LNCaP clone FGC (cell line): ENCODE measurements at regions not wholly inside any gene's neighbourhood (a gene's known extent, or its start where the extent isn't known, plus 50 kb on each side); places are given as distances from the start of the nearest gene placed in this dataset.
"Not testable (repeated sequence)": the region's sequence is repeated elsewhere in the genome, so short reads cannot be mapped to it uniquely, and the experiment has no call there.

Source experiments
- DNase-seq: peaks from one replicate; pipeline ENCODE4 v3.0.0-alpha.2; 2011; ENCODE audit warnings: low read depth
- H3K4me3 ChIP-seq: 2 replicates; pipeline ENCODE4 v1.5.1; 2011; ENCODE audit warnings: mild to moderate bottlenecking, low read depth, low read length, control low read depth
- CTCF ChIP-seq: IDR thresholded peaks from 2 replicates; pipeline ENCODE4 v1.5.1; 2012; ENCODE audit warnings: mild to moderate bottlenecking; ENCODE audit not compliant: control insufficient read depth, insufficient read depth; ENCODE audit errors: extremely low read depth

GRCh38 chrX:88991583-88992132, 244.6 kb downstream of the CPXCR1 start:
- no peak overlapping the region for H3K4me3 ChIP-seq
- no peak for TF ChIP-seq CTCF
- no peak for DNase-seq

- DNase-seq = no peak
- TF ChIP-seq CTCF = no peak
- H3K4me3 ChIP-seq = no peak overlapping the region
Observed at GRCh38 chrX:89021964-89022363, 274.9 kb downstream of the CPXCR1 start.

- TF ChIP-seq CTCF = no peak
- H3K4me3 ChIP-seq = no peak overlapping the region
- no peak for DNase-seq
Observed at GRCh38 chrX:89033723-89034122, 286.7 kb downstream of the CPXCR1 start.

- no peak for DNase-seq
- TF ChIP-seq CTCF = no peak
- H3K4me3 ChIP-seq = no peak overlapping the region
Observed at GRCh38 chrX:89034679-89035078, 287.7 kb downstream of the CPXCR1 start.

GRCh38 chrX:89053223-89053622, 306.2 kb downstream of the CPXCR1 start:
- no peak for DNase-seq
- no peak overlapping the region for H3K4me3 ChIP-seq
- no peak for TF ChIP-seq CTCF

- not testable (repeated sequence) for DNase-seq, H3K4me3 ChIP-seq
Observed at GRCh38 chrX:89099587-89099986, 352.6 kb downstream of the CPXCR1 start.

GRCh38 chrX:89124985-89125384, 378.0 kb downstream of the CPXCR1 start:
- TF ChIP-seq CTCF = no peak
- H3K4me3 ChIP-seq = no peak overlapping the region
- DNase-seq = no peak
